ENCODE measurements at regions not wholly inside any gene's neighbourhood (a gene's known extent, or its start where the extent isn't known, plus 50 kb on each side); places are given as distances from the start of the nearest gene placed in this dataset.

DNA sequence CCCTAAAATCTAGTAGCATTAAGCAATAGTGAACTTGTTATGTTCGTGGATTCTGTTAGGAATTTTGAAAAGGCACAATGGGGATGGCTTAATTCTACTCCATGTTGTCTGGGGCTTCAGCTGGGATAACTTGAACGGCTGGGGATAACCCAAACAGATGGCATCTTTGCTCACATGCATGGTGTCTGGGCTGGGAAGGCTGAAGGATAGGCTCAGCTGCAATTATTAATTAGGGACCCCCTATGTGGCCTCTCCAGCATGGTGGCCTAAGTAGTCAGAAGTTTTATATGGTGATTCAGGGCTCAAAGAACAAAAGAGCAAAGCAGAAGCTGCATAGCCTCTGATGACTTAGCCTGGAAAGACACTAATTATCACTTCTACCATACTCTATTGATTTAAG is 551.1 kb downstream of the PSAT1 start:
- POLR2A ChIA-PET, result no interaction called here
- Histone ChIP-seq H3K4me3 (ENCODE audit: low read depth, low read length) (no peak overlapping the region), H3K9me3 (ENCODE audit: control insufficient read depth, insufficient read depth, low read length) (no peaks in the 10 kb centered on the region), H3K27me3 (ENCODE audit: control insufficient read depth, insufficient read depth, low read length) (no peaks in the 10 kb centered on the region), H3K27ac (ENCODE audit: low read depth, low read length) (no peak overlapping the region)
- CTCF ChIA-PET, result no interaction called here
- DNase-seq (ENCODE audit: low read depth, low spot score), result no peak
- TF ChIP-seq, protein P1, sequence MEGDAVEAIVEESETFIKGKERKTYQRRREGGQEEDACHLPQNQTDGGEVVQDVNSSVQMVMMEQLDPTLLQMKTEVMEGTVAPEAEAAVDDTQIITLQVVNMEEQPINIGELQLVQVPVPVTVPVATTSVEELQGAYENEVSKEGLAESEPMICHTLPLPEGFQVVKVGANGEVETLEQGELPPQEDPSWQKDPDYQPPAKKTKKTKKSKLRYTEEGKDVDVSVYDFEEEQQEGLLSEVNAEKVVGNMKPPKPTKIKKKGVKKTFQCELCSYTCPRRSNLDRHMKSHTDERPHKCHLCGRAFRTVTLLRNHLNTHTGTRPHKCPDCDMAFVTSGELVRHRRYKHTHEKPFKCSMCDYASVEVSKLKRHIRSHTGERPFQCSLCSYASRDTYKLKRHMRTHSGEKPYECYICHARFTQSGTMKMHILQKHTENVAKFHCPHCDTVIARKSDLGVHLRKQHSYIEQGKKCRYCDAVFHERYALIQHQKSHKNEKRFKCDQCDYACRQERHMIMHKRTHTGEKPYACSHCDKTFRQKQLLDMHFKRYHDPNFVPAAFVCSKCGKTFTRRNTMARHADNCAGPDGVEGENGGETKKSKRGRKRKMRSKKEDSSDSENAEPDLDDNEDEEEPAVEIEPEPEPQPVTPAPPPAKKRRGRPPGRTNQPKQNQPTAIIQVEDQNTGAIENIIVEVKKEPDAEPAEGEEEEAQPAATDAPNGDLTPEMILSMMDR (IDR thresholded peaks at IDR 0.05; ENCODE audit: low read depth, low read length), result no peak

DNA sequence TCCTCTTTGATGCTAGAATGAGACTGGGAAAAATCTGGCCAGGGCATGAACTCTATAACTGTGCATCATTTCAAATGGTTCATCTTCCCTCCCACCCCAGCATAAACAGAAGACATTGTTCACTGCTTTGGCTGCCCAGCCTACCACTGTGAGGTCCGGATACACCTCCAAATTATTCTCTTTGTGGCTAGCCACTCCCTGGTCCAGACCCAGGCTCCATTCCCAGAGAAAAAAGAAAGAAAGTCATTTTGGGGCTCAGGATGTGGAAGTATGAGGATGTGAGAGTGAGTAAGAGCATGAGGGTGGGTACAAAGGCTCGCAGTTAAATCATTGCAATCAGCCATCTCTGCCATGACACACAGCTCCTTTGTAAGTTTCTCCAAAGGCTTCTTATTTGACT is 559.2 kb downstream of the PSAT1 start:
- POLR2A ChIA-PET, result no interaction called here
- CTCF ChIA-PET, result no interaction called here
- Histone ChIP-seq H3K4me3 (ENCODE audit: low read depth, low read length) (no peak overlapping the region), H3K27ac (ENCODE audit: low read depth, low read length) (no peak overlapping the region), H3K9me3 (ENCODE audit: control insufficient read depth, insufficient read depth, low read length) (peaks cover 3% of the 10 kb centered on the region; the same call in 1 of the 2 replicates), H3K27me3 (ENCODE audit: control insufficient read depth, insufficient read depth, low read length) (no peaks in the 10 kb centered on the region)
- TF ChIP-seq, protein P1 (IDR thresholded peaks at IDR 0.05; ENCODE audit: low read depth, low read length), result no peak
- DNase-seq (ENCODE audit: low read depth, low spot score), result no peak

DNA sequence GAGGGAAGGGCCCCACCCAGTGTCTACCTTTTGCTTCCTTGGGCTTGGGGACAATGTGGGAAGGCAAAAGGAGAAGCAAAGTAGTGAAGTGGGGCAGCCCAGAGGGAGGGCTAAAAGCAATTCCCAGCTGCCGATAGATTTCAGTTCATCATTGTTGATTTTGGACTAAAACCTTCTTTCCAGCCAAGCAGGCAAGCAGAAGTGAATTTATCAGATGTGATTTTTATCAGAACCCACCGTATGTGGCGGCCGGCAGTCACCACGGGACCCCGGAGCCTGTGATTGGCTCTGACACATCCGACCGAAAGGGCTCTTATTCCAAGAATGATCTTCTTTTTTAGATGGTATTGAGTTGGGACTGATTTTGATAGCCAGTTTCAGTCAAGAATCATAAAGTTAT is 559.9 kb downstream of the PSAT1 start:
- TF ChIP-seq, protein P1 (IDR thresholded peaks at IDR 0.05; ENCODE audit: low read depth, low read length), result no peak
- DNase-seq (ENCODE audit: low read depth, low spot score), result no peak
- Histone ChIP-seq H3K9me3 (ENCODE audit: control insufficient read depth, insufficient read depth, low read length) (peaks cover 3% of the 10 kb centered on the region; the same call in 1 of the 2 replicates), H3K27ac (ENCODE audit: low read depth, low read length) (no peak overlapping the region), H3K4me3 (ENCODE audit: low read depth, low read length) (no peak overlapping the region), H3K27me3 (ENCODE audit: control insufficient read depth, insufficient read depth, low read length) (no peaks in the 10 kb centered on the region)
- POLR2A ChIA-PET, result no interaction called here
- CTCF ChIA-PET, result no interaction called here

DNA sequence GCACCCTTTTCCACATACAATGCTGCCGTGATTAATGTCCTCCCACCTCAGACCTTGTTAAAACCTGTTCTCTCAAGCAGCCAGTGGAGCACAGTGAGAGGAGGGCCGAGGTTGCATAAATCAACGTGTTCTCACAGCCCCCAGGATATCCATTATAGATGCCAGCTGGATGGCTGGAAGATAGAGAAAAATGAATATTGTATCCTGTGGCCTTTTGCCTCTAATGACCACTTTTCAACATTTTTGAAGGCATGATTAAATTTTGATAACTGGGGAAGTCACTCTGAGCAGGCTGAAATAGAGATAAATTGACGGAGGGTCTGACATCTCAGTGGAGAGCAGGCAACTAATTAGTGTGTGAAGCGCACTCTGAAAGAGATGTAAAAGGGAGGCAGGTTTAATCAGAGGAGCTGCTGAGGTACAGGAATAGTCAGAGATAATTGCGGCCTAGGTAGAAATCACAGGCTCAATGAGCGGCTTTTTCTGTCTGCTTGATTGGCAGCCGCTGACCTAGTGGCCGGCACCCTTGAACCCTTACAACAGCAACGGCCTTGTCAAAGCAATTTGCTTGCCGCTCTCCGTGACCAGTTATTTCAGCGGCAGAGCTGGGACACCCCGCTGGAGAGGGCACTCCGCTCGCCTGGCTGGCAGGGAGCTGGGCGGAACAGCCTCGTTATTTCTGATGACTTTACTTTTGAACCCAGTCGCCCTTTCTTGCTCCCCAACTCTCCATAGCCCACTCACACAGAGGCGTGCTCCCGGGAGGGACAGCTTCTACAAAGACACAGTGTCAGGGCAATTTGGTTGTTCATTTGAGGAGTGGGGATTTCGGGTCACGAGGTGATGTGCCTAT is 560.7 kb downstream of the PSAT1 start:
- CTCF ChIA-PET, result no interaction called here
- DNase-seq (ENCODE audit: low read depth, low spot score), result no peak
- TF ChIP-seq, protein P1 (IDR thresholded peaks at IDR 0.05; ENCODE audit: low read depth, low read length), result no peak
- no peak overlapping the region for H3K4me3 ChIP-seq (ENCODE audit: low read depth, low read length)
- no peaks in the 10 kb centered on the region for H3K27me3 ChIP-seq (ENCODE audit: control insufficient read depth, insufficient read depth, low read length)
- H3K9me3 ChIP-seq (ENCODE audit: control insufficient read depth, insufficient read depth, low read length), result peaks cover 3% of the 10 kb centered on the region; the same call in 1 of the 2 replicates
- POLR2A ChIA-PET, result no interaction called here
- no peak overlapping the region for H3K27ac ChIP-seq (ENCODE audit: low read depth, low read length)

DNA sequence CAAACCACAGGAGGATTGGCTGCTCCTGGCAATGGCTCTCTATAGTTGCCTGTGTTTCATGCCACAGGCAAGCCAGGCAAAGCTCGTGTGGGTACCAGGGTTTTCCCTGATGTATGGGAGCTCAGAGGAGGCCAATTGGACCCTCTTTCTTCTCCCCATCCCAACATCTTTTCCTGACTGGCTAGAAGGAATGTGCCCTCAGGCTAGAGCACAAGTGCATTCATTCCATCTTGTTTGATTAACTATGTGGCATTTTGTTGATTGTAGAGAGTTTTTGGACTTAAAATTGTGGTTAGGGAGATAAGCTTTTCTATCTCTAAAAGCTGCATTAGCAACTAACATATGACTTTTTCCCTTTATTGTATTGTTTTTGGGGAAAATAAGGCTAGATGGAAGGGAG is 561.3 kb downstream of the PSAT1 start:
- Histone ChIP-seq H3K27me3 (ENCODE audit: control insufficient read depth, insufficient read depth, low read length) (no peaks in the 10 kb centered on the region), H3K4me3 (ENCODE audit: low read depth, low read length) (no peak overlapping the region), H3K9me3 (ENCODE audit: control insufficient read depth, insufficient read depth, low read length) (peaks cover 3% of the 10 kb centered on the region; the same call in 1 of the 2 replicates), H3K27ac (ENCODE audit: low read depth, low read length) (no peak overlapping the region)
- CTCF ChIA-PET, result no interaction called here
- TF ChIP-seq, protein P1 (IDR thresholded peaks at IDR 0.05; ENCODE audit: low read depth, low read length), result no peak
- DNase-seq (ENCODE audit: low read depth, low spot score), result no peak
- POLR2A ChIA-PET, result no interaction called here
